ENCODE measurements at regions not wholly inside any gene's neighbourhood (a gene's known extent, or its start where the extent isn't known, plus 50 kb on each side); places are given as distances from the start of the nearest gene placed in this dataset.

DNA sequence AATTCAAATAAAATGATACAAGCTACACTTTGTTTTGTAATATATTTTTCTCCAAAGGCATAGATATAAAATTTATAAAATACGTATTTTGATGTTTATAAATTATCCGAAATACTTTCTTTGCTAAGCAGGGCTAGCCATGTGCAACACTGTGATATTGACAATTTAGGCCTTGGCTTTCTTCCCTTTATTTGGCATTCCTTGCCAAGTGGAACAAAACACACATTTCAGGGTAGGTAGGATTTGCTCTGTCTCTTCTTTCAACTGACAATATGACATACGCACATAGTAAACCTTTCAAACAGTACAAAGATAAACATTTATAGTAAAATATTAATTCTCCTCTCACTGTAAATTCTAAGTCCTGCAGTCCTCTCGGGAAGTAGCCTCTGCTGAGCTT lies 103.3 kb upstream of the POT1 start:
- H3K79me2 ChIP-seq (ENCODE audit: control insufficient read depth, low read length), result no peaks in the 10 kb centered on the region
- H3K36me3 ChIP-seq (ENCODE audit: control insufficient read depth, low read length), result no peaks in the 10 kb centered on the region
- H3K4me2 ChIP-seq (ENCODE audit: low read length), result no peak overlapping the region
- no peaks in the 10 kb centered on the region for H3K9me3 ChIP-seq (ENCODE audit: control insufficient read depth, insufficient read depth, low read length)
- no peaks in the 10 kb centered on the region for H3K4me1 ChIP-seq (ENCODE audit: control insufficient read depth, low read length)
- no peaks in the 10 kb centered on the region for H3K27me3 ChIP-seq (ENCODE audit: control insufficient read depth, low read length)
- no peaks in the 10 kb centered on the region for H3F3A ChIP-seq (ENCODE audit: control insufficient read depth, insufficient read depth)
- no peak overlapping the region for H3K27ac ChIP-seq (ENCODE audit: low read depth, low read length)
- H3K4me3 ChIP-seq (ENCODE audit: low read length), result no peak overlapping the region
- TF ChIP-seq EZH2phosphoT487 (IDR thresholded peaks at IDR 0.05; ENCODE audit: borderline replicate concordance, low read length) (no peak), CTCF (IDR thresholded peaks at IDR 0.05; ENCODE audit: low read depth, low read length, poor library complexity, severe bottlenecking) (no peak)
- H4K20me1 ChIP-seq (ENCODE audit: control insufficient read depth, insufficient read depth, low read depth, low read length), result no peaks in the 10 kb centered on the region
- no peaks in the 10 kb centered on the region for H3K9me2 ChIP-seq (replicated peaks; ENCODE audit: control insufficient read depth, low read length)

- Histone ChIP-seq H3K4me3 (ENCODE audit: low read length) (no peak overlapping the region), H3K9me2 (replicated peaks; ENCODE audit: control insufficient read depth, low read length) (no peaks in the 10 kb centered on the region), H3F3A (ENCODE audit: control insufficient read depth, insufficient read depth) (no peaks in the 10 kb centered on the region), H3K79me2 (ENCODE audit: control insufficient read depth, low read length) (no peaks in the 10 kb centered on the region), H4K20me1 (ENCODE audit: control insufficient read depth, insufficient read depth, low read depth, low read length) (no peaks in the 10 kb centered on the region), H3K27ac (ENCODE audit: low read depth, low read length) (no peak overlapping the region), H3K4me2 (ENCODE audit: low read length) (no peak overlapping the region), H3K27me3 (ENCODE audit: control insufficient read depth, low read length) (no peaks in the 10 kb centered on the region), H3K4me1 (ENCODE audit: control insufficient read depth, low read length) (no peaks in the 10 kb centered on the region), H3K36me3 (ENCODE audit: control insufficient read depth, low read length) (no peaks in the 10 kb centered on the region), H3K9me3 (ENCODE audit: control insufficient read depth, insufficient read depth, low read length) (no peaks in the 10 kb centered on the region)
- TF ChIP-seq EZH2phosphoT487 (IDR thresholded peaks at IDR 0.05; ENCODE audit: borderline replicate concordance, low read length) (no peak), CTCF (IDR thresholded peaks at IDR 0.05; ENCODE audit: low read depth, low read length, poor library complexity, severe bottlenecking) (no peak)
Observed at GRCh38 chr7:125030756-125031387, 101.2 kb upstream of the POT1 start.

DNA sequence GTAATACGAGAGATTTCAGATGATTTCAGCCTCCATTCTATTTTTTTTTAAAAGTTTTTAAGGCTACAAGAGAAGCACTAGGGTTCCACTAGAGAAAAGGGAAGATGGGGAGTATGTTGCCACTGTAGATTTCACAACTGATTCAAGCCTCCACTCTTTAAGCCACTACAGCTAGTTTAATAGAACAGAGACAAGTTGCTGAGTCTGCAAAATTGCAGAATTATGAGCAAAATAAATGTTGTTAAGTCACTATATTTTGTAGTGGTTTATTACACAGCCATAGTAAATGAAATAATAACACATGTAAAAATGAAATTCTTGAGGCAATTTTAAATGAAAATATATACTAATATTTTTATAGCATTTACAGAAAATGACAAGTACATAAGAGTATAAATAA lies 96.0 kb upstream of the POT1 start:
- Histone ChIP-seq H3K4me3 (ENCODE audit: low read length) (no peak overlapping the region), H3K27me3 (ENCODE audit: control insufficient read depth, low read length) (no peaks in the 10 kb centered on the region), H3K27ac (ENCODE audit: low read depth, low read length) (no peak overlapping the region), H3K36me3 (ENCODE audit: control insufficient read depth, low read length) (no peaks in the 10 kb centered on the region), H3F3A (ENCODE audit: control insufficient read depth, insufficient read depth) (no peaks in the 10 kb centered on the region), H3K9me3 (ENCODE audit: control insufficient read depth, insufficient read depth, low read length) (no peaks in the 10 kb centered on the region), H4K20me1 (ENCODE audit: control insufficient read depth, insufficient read depth, low read depth, low read length) (no peaks in the 10 kb centered on the region), H3K79me2 (ENCODE audit: control insufficient read depth, low read length) (no peaks in the 10 kb centered on the region), H3K4me2 (ENCODE audit: low read length) (no peak overlapping the region), H3K4me1 (ENCODE audit: control insufficient read depth, low read length) (no peaks in the 10 kb centered on the region), H3K9me2 (replicated peaks; ENCODE audit: control insufficient read depth, low read length) (no peaks in the 10 kb centered on the region)
- no peak for TF ChIP-seq CTCF (IDR thresholded peaks at IDR 0.05; ENCODE audit: low read depth, low read length, poor library complexity, severe bottlenecking)
- TF ChIP-seq EZH2phosphoT487 (IDR thresholded peaks at IDR 0.05; ENCODE audit: borderline replicate concordance, low read length), result no peak

Measured in DOHH2 (cell line).